GM12873 (cell line): ENCODE measurements at regions not wholly inside any gene's neighbourhood (a gene's known extent, or its start where the extent isn't known, plus 50 kb on each side); places are given as distances from the start of the nearest gene placed in this dataset.

Source experiments
- TF ChIP-seq, protein P1 (sequence below): IDR thresholded peaks from 2 replicates; pipeline ENCODE4 v1.5.1; 2012; ENCODE audit warnings: low read depth, mild to moderate bottlenecking, moderate library complexity, low read length, control low read depth; ENCODE audit not compliant: insufficient read depth; ENCODE audit errors: missing control alignments

DNA sequence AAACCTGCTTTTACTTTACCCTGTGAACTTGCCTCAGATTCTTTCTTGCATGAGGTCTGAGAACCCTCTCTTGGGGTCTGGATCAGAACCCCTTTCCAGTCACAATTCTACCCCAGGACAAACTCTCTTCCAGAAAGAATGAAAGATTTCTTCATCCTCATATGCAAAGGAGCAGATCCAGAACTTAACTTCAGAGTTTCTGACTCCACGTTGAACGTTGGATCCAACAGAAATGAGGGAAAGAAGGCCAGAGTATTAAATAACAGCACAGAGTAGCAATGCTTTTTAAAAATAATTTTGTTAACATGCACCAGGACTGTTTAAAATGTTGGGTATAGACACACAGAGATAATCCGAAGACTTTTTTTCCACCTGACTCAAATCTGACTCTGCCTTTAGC, 632.9 kb upstream of the AUTS2 start:
- TF ChIP-seq, protein P1, sequence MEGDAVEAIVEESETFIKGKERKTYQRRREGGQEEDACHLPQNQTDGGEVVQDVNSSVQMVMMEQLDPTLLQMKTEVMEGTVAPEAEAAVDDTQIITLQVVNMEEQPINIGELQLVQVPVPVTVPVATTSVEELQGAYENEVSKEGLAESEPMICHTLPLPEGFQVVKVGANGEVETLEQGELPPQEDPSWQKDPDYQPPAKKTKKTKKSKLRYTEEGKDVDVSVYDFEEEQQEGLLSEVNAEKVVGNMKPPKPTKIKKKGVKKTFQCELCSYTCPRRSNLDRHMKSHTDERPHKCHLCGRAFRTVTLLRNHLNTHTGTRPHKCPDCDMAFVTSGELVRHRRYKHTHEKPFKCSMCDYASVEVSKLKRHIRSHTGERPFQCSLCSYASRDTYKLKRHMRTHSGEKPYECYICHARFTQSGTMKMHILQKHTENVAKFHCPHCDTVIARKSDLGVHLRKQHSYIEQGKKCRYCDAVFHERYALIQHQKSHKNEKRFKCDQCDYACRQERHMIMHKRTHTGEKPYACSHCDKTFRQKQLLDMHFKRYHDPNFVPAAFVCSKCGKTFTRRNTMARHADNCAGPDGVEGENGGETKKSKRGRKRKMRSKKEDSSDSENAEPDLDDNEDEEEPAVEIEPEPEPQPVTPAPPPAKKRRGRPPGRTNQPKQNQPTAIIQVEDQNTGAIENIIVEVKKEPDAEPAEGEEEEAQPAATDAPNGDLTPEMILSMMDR: no peak

DNA sequence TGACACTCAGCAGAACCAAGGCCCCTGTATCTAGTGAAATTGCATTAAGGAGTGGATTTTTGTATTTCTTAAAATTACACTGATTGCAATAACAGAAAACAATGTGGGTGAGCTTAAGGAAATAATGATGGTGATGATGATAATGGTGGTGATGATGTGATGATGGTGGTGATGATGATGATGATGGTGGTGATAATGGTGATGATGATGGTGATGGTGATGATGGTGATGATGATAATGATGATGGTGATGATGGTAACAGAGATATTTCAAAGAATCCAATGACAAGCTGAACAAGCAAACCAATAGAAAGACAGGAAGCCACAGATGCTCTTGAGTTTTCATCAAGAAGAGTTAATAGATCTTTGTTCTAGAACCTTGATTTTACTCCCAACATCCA, 630.7 kb upstream of the AUTS2 start:
- TF ChIP-seq, protein P1: no peak

GRCh38 chr7:68969571-68969970, 628.7 kb upstream of the AUTS2 start:
- TF ChIP-seq, protein P1: no peak

- TF ChIP-seq, protein P1: no peak
These were observed 626.5 kb upstream of the AUTS2 start for GRCh38 chr7:68971634-68972340.

DNA sequence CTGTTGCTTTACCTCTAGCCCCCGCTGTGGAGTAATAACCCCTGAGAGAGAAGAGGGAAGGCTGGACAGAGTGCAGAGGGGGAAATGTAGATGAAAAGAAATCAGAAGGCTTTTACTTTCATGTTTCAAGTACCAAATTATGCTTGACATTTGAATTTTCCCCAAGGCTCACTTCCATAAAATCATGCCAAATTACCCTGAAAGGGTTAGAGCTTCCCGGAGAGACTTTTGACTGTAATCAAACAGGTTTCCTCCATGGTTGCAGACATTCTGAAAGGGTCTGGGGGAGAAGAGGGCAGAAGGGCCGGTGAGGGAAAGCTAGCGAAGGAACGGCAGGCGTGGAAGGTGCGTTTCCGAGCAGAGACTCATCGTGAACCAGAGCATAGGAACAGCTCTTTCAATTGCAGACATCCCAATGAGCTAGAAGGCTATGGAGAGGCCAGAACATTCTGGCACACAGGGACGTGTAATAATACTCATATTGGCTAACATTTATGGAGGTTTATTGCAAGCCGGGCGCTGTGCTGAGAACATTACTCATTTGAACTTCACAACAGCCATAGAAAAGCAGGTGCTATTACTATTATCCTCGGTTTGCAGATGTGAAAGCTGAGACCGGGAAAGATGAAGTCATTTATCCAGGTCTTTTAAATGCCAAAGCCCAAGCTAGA, 620.8 kb upstream of the AUTS2 start:
- TF ChIP-seq, protein P1: no peak

DNA sequence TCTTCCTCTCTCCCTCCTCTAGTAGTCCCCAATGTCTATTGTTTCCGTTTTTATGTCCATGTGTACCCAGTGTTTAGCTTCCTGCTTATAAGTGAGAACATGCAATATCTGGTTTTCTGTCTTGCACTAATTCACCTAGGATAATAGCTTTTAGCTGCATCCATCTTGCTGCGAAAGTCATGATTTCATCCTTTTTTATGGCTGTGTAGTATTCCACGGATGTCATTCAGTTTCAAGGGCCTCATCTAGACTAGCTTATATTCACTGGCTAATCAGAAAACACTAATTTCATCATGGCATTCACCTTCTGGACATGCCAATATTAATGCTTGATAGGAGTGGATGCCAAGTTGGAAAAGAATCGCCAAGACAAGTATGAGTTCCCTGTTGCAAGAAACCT, 619.6 kb upstream of the AUTS2 start:
- TF ChIP-seq, protein P1: no peak

GRCh38 chr7:68980011-68980410, 618.3 kb upstream of the AUTS2 start:
- TF ChIP-seq, protein P1: no peak
